Subcutaneous abdominal adipose tissue (tissue), 5 donors: ENCODE measurements at regions not wholly inside any gene's neighbourhood (a gene's known extent, or its start where the extent isn't known, plus 50 kb on each side); places are given as distances from the start of the nearest gene placed in this dataset.
"Not testable (repeated sequence)": the region's sequence is repeated elsewhere in the genome, so short reads cannot be mapped to it uniquely, and the experiment has no call there.

ENCODE experiments used
- H3K27ac ChIP-seq: one replicate; pipeline ENCODE4 v1.7.0; 2013; ENCODE audit warnings: low read depth, mild to moderate bottlenecking, inconsistent platforms, low read length, moderate library complexity
- H3K27me3 ChIP-seq, 5 donors: one replicate each; pipeline ENCODE4 v1.7.0; 2013; ENCODE audit warnings: low read length in 5 of 5, inconsistent platforms in 1 of 5; ENCODE audit not compliant: control insufficient read depth in 5 of 5, insufficient read depth in 4 of 5
- H3K36me3 ChIP-seq, 5 donors: one replicate each; pipeline ENCODE4 v1.7.0; 2013; ENCODE audit warnings: low read length in 5 of 5; ENCODE audit not compliant: control insufficient read depth in 5 of 5, insufficient read depth in 5 of 5
- H3K4me1 ChIP-seq, 5 donors: one replicate each; pipeline ENCODE4 v1.7.0; 2013; ENCODE audit warnings: low read length in 5 of 5, mild to moderate bottlenecking in 3 of 5, moderate library complexity in 1 of 5; ENCODE audit not compliant: control insufficient read depth in 5 of 5, insufficient read depth in 5 of 5
- H3K4me3 ChIP-seq, 5 donors: one replicate each; pipeline ENCODE4 v1.7.0; 2013; ENCODE audit warnings: low read length in 5 of 5, low read depth in 1 of 5
- H3K9ac ChIP-seq, 5 donors: one replicate each; pipeline ENCODE4 v1.7.0; 2013; ENCODE audit warnings: low read length in 5 of 5, mild to moderate bottlenecking in 4 of 5, moderate library complexity in 3 of 5
- H3K9me3 ChIP-seq, 5 donors: one replicate each; pipeline ENCODE4 v1.7.0; 2013; ENCODE audit warnings: low read length in 5 of 5; ENCODE audit not compliant: control insufficient read depth in 5 of 5
- donor health status: healthy.
- donor health status: healthy.
- donor health status: healthy.
- donor health status: healthy.
- donor health status: healthy.

GRCh38 chr5:66255714-66256113, 111.6 kb downstream of the SREK1 start:
- H3K27ac ChIP-seq = no peak overlapping the region
- H3K27me3 ChIP-seq = no peaks in the 10 kb centered on the region
- no peak overlapping the region for H3K4me3 ChIP-seq
- no peak overlapping the region for H3K9ac ChIP-seq
- H3K9me3 ChIP-seq = no peaks in the 10 kb centered on the region
- H3K4me1 ChIP-seq = no peaks in the 10 kb centered on the region
- H3K36me3 ChIP-seq = no peaks in the 10 kb centered on the region

- no peaks in the 10 kb centered on the region for H3K36me3 ChIP-seq
- H3K4me3 ChIP-seq = no peak overlapping the region
- H3K9me3 ChIP-seq = no peaks in the 10 kb centered on the region
- no peak overlapping the region for H3K9ac ChIP-seq
- no peak overlapping the region for H3K27ac ChIP-seq
- H3K4me1 ChIP-seq = no peaks in the 10 kb centered on the region
- no peaks in the 10 kb centered on the region for H3K27me3 ChIP-seq
Observed at GRCh38 chr5:66273121-66273520, 129.0 kb downstream of the SREK1 start.

- no peaks in the 10 kb centered on the region for H3K4me1 ChIP-seq
- no peak overlapping the region for H3K4me3 ChIP-seq
- H3K27me3 ChIP-seq = no peaks in the 10 kb centered on the region
- H3K9me3 ChIP-seq = no peaks in the 10 kb centered on the region
- H3K9ac ChIP-seq = no peak overlapping the region
- H3K36me3 ChIP-seq = no peaks in the 10 kb centered on the region
- no peak overlapping the region for H3K27ac ChIP-seq
Observed at GRCh38 chr5:66276986-66277385, 132.9 kb downstream of the SREK1 start.

GRCh38 chr5:66277981-66278380, 133.9 kb downstream of the SREK1 start:
- Histone ChIP-seq H3K4me3 (no peak overlapping the region), H3K27me3 (no peaks in the 10 kb centered on the region), H3K9ac (no peak overlapping the region), H3K27ac (no peak overlapping the region), H3K36me3 (no peaks in the 10 kb centered on the region), H3K4me1 (no peaks in the 10 kb centered on the region), H3K9me3 (no peaks in the 10 kb centered on the region)

- Histone ChIP-seq H3K9ac (no peak overlapping the region), H3K36me3 (no peaks in the 10 kb centered on the region), H3K4me1 (peaks cover 0 to 13% (median 0%) of the 10 kb centered on the region in 5 donors), H3K9me3 (no peaks in the 10 kb centered on the region), H3K27me3 (no peaks in the 10 kb centered on the region), H3K4me3 (no peak overlapping the region), H3K27ac (no peak overlapping the region)
Observed at GRCh38 chr5:66281294-66281693, 137.2 kb downstream of the SREK1 start.

- Histone ChIP-seq H3K27me3 (no peaks in the 10 kb centered on the region), H3K9ac (no peak overlapping the region), H3K36me3 (no peaks in the 10 kb centered on the region), H3K4me3 (no peak overlapping the region), H3K9me3 (no peaks in the 10 kb centered on the region), H3K4me1 (peaks cover 0 to 13% (median 0%) of the 10 kb centered on the region in 5 donors), H3K27ac (no peak overlapping the region)
Observed at GRCh38 chr5:66284588-66285342, 140.7 kb downstream of the SREK1 start.

GRCh38 chr5:66285343-66285922, 141.3 kb downstream of the SREK1 start:
- H3K36me3 ChIP-seq = no peaks in the 10 kb centered on the region
- no peak overlapping the region for H3K27ac ChIP-seq
- H3K27me3 ChIP-seq = no peaks in the 10 kb centered on the region
- no peaks in the 10 kb centered on the region for H3K9me3 ChIP-seq
- H3K9ac ChIP-seq = no peak overlapping the region
- no peak overlapping the region for H3K4me3 ChIP-seq
- peaks cover 0 to 13% (median 0%) of the 10 kb centered on the region in 5 donors for H3K4me1 ChIP-seq

- Histone ChIP-seq H3K9ac (no peak overlapping the region), H3K27me3 (no peaks in the 10 kb centered on the region), H3K36me3 (no peaks in the 10 kb centered on the region), H3K4me1 (no peaks in the 10 kb centered on the region), H3K27ac (no peak overlapping the region), H3K4me3 (no peak overlapping the region), H3K9me3 (no peaks in the 10 kb centered on the region)
Observed at GRCh38 chr5:66291771-66292170, 147.7 kb downstream of the SREK1 start.

GRCh38 chr5:66293851-66294250, 149.8 kb downstream of the SREK1 start:
- H3K4me3 ChIP-seq, H3K36me3 ChIP-seq, H3K27me3 ChIP-seq, H3K9me3 ChIP-seq, H3K27ac ChIP-seq, H3K9ac ChIP-seq, H3K4me1 ChIP-seq: not testable (repeated sequence)

GRCh38 chr5:66299463-66299862, 155.4 kb downstream of the SREK1 start:
- no peak overlapping the region for H3K27ac ChIP-seq
- no peaks in the 10 kb centered on the region for H3K36me3 ChIP-seq
- no peaks in the 10 kb centered on the region for H3K9me3 ChIP-seq
- H3K9ac ChIP-seq = no peak overlapping the region
- no peak overlapping the region for H3K4me3 ChIP-seq
- H3K27me3 ChIP-seq = no peaks in the 10 kb centered on the region
- no peaks in the 10 kb centered on the region for H3K4me1 ChIP-seq
